HG02885 (cell line): ENCODE measurements at regions not wholly inside any gene's neighbourhood (a gene's known extent, or its start where the extent isn't known, plus 50 kb on each side); places are given as distances from the start of the nearest gene placed in this dataset.

Experiments used
- ATAC-seq: cut with Tn5 transposase; IDR thresholded peaks from one replicate; pipeline ENCODE4 v1.9.1; 2021; ENCODE audit warnings: mild to moderate bottlenecking; ENCODE audit not compliant: unreplicated experiment, poor library complexity

GRCh38 chr4:11636551-11636950 is 207.9 kb upstream of the HS3ST1 start:
- no peak for ATAC-seq

GRCh38 chr4:11636031-11636430 is 207.3 kb upstream of the HS3ST1 start:
- ATAC-seq, result no peak

GRCh38 chr4:11635342-11635741 is 206.6 kb upstream of the HS3ST1 start:
- ATAC-seq, result no peak

- ATAC-seq, result no peak
Measured at GRCh38 chr4:11634283-11634682, 205.6 kb upstream of the HS3ST1 start.

- no peak for ATAC-seq
Measured at GRCh38 chr4:11633430-11633829, 204.7 kb upstream of the HS3ST1 start.

- no peak for ATAC-seq
Measured at GRCh38 chr4:11632483-11632882, 203.8 kb upstream of the HS3ST1 start.

- no peak for ATAC-seq
Measured at GRCh38 chr4:11632025-11632424, 203.3 kb upstream of the HS3ST1 start.

- ATAC-seq, result no peak
Measured at GRCh38 chr4:11631416-11631815, 202.7 kb upstream of the HS3ST1 start.

- no peak for ATAC-seq
Measured at GRCh38 chr4:11628093-11628725, 199.5 kb upstream of the HS3ST1 start.

GRCh38 chr4:11626066-11626465 is 197.4 kb upstream of the HS3ST1 start:
- ATAC-seq, result no peak

- ATAC-seq, result no peak
Measured at GRCh38 chr4:11625211-11625610, 196.5 kb upstream of the HS3ST1 start.

GRCh38 chr4:11624370-11624769 is 195.7 kb upstream of the HS3ST1 start:
- no peak for ATAC-seq

- ATAC-seq, result no peak
Measured at GRCh38 chr4:11623726-11624037, 195.0 kb upstream of the HS3ST1 start.

GRCh38 chr4:11622961-11623725 is 194.4 kb upstream of the HS3ST1 start:
- ATAC-seq, result no peak

- no peak for ATAC-seq
Measured at GRCh38 chr4:11620861-11621260, 192.2 kb upstream of the HS3ST1 start.

GRCh38 chr4:11618666-11619282 is 190.1 kb upstream of the HS3ST1 start:
- no peak for ATAC-seq

- no peak for ATAC-seq
Measured at GRCh38 chr4:11616856-11617255, 188.2 kb upstream of the HS3ST1 start.

GRCh38 chr4:11615601-11616000 is 186.9 kb upstream of the HS3ST1 start:
- no peak for ATAC-seq

GRCh38 chr4:11614426-11614825 is 185.7 kb upstream of the HS3ST1 start:
- ATAC-seq, result no peak

GRCh38 chr4:11611868-11612267 is 183.2 kb upstream of the HS3ST1 start:
- no peak for ATAC-seq

GRCh38 chr4:11609751-11610150 is 181.1 kb upstream of the HS3ST1 start:
- no peak for ATAC-seq

- ATAC-seq, result no peak
Measured at GRCh38 chr4:11608992-11609391, 180.3 kb upstream of the HS3ST1 start.
